ENCODE measurements at regions not wholly inside any gene's neighbourhood (a gene's known extent, or its start where the extent isn't known, plus 50 kb on each side); places are given as distances from the start of the nearest gene placed in this dataset.
"Not testable (repeated sequence)": the region's sequence is repeated elsewhere in the genome, so short reads cannot be mapped to it uniquely, and the experiment has no call there.

DNA sequence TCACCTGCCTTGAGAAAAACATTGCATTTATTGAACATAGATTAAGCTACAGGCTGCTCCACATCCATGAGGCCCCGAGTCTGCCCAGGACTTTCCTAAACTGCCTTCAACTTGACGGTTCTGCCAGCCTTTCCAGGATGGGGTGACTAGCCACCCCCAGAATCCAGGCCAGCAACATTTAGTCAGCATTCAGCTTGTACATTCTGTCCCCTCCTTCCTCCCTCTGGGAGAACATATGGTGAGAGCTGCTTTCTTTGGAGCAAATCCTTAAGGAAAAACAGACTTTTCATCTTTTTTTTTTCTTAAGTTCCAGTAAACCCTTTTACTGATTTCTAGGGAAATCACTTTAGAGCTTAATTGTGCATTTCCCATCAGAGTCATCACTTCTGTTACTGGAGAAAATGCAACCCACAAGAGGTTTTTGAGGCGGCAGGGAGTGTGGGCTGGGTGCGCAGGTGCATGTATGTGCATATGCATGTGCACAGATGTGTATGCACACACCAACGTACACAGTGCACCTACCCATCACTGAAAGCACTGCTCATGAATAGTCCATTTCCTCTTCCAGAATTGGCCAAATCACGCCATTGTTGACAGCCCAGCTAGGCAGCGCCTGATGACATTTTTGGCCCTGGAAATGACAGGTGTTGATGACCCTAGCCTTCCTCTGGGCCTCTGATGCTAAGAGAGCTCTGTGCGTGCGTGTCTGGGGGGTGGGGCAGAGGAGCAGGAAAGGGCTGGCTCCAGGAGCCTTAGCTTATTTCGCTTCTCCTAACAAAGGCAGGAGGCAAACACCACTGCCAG, 145.6 kb downstream of the HSD17B3 start:
- no peak for DNase-seq

DNA sequence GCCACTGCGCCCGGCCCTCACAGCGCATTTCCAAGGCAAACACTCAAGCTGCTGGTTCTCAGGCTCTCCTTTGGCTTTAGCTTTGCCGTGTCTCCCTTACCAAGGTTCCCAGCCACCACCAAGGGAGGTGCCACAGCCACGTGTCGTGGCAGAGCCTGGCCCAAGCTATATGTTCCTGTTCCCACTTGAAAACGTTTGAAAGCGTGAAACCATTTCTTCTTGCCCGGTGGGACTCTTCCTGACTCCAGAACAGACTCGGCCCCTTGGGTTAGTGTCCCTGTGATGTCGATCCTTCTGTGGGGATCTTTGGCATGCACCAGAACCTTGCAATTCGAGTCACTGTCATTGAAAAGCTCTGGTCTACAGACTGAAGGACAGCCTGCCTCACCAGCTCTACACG, 147.9 kb downstream of the HSD17B3 start:
- no peak for DNase-seq

DNA sequence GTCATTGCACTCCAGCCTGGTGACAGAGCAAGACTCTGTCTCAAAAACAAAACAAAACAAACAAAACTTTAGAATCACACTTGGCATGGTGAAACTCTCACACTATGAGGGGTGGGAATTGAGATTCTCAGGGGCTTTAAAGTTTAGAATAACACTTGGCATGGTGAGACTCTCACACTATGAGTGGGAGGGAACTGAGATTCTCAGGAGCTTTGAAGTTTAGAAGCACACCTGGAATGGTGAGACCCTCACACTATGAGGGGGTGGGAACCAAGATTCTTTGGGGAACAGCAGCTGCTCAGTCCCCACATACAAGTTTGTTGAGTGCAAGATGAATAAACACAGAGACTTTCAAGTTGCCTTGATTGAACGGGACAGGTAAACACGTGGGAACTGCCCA, 149.4 kb downstream of the HSD17B3 start:
- DNase-seq, result no peak

DNA sequence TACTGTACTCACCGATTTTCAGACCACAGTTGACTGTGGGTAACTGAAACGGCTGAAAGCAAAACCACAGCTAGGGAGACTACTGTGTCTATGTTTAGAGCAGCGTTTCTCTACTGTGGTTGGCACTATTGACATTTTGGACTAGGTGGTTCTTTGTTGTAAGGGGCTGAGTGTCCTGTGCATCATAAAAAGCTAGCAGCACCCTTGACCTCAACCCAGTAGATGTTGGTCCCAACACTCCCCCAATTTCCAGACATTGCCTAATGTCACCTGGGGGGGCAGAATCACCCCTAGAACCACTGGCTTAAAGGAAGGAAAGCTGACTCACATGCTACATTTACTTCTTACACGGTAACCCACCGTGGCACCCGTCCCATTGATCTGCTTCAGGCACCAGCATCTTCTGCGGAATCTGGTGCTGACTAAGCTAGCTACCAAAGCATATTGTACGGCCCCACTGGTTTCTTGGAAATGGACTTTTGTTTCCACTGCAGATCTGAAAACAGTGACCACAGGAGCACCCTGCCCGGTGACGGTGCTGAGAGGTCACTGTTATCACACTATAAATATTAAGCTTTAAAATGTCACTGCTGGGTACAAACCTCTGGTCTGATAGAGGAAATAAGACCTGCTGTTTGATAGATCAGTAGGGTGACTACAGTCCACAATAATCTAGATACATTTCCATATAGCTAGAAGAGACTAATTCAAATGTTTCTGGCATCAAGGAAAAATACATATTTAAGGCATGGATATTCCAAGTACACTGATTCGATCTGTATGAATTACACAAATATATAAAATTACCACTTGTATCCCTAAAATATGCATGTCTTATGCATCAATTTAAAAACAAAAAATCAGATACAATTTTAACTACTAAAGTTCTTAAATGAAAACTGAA, 151.4 kb downstream of the HSD17B3 start:
- DNase-seq, result no peak

GRCh38 chr9:96149533-96150280, 152.3 kb downstream of the HSD17B3 start:
- no peak for DNase-seq

DNA sequence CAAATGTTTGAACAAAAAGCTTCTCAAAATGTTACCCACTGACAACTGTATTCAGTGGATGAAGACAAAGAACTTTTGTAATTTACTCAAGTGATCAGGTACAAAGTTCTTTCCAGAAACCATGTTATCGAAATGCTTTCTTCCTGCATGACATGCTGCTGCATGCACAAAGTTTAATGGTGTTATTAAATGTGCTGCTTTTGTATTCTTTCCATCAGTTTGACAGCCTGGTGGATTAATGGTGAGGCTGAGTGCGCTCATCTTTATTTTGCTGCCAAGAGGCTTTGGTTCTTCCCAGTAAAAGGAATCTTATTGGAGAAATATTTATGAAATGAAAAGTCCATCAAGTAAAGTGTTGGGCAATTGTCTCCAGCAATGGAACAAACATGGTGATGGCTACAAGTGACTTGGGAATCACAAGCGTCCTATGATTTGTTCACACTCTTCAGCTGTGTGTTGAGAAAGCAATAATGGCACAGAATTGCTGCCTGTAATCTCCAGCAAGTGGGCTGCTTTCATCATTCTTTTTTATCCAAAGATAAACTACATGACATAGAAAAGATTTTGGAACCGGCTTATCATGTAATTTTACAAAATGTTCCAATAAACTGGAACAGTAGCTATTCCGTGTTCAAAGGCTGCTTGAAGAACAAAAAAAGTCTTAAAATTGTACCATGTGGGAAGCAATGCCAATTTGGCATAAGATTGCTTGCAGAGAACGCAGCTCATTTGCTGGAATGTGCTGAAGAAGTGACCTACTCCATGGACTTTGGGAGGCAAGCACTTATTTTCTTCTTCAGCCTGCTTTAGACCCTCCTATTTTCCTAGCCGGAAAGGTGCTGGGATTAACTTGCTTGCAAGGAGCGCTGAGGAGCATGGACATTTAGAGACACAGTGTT, 153.1 kb downstream of the HSD17B3 start:
- DNase-seq, result no peak

- not testable (repeated sequence) for DNase-seq
Measured at GRCh38 chr9:96147029-96147428, 154.9 kb downstream of the HSD17B3 start.

GRCh38 chr9:96141666-96142065, 160.3 kb downstream of the HSD17B3 start:
- no peak for DNase-seq

- no peak for DNase-seq
Measured at GRCh38 chr9:96141128-96141474, 160.9 kb downstream of the HSD17B3 start.

GRCh38 chr9:96140296-96141127, 161.5 kb downstream of the HSD17B3 start:
- DNase-seq, result no peak

DNA sequence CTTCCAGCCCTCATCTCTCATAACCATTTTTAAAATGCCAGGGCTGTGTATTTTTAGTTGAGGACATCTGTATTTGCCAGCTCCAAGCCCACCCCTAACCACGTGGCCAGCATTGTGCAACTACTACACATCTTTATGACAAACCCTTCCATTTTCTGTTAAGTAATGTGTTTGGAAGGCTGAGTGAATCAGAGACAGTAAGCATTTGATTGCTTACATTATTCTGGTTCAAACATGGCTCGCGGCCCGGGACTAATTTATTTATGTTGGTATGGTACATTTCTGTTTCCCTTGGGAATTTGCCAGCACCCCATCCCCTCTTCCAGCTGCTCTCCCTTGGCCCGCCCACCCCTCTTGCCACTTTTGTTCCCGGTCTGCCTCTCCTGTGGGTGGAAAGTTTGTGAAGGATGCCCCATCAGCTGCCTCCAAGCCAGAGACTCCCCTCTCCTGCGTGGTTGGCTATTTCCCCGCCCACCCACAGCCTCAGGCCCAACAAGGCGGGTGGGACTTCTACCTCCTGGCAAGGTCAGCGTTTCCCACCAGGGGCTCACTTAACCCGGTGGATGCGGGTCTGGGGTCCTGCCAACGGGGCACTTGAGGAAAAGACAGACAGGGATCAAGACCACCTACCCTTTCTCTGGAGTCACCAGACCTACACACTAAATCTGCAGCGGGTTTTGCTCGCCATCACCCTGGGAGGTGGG, 162.2 kb downstream of the HSD17B3 start:
- DNase-seq, result no peak

DNA sequence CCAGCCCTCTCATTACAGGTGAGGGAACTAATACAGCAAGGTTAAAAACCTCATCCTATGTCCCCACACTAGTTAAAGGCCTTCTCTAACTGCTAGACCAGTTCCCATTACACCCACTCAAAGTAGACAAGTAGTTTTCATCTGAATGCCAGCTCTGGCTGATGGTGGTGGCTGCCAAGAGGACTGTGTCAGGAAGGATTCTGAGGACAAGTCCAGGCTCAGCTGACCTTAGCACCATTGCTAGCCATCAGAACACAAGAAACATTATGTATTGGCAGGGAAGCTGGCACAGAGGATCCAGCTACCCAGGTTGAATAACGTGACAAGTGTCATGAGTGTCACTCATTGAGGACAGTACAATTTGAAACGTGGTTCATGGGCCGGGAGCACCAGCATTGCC, 163.4 kb downstream of the HSD17B3 start:
- DNase-seq, result no peak

DNA sequence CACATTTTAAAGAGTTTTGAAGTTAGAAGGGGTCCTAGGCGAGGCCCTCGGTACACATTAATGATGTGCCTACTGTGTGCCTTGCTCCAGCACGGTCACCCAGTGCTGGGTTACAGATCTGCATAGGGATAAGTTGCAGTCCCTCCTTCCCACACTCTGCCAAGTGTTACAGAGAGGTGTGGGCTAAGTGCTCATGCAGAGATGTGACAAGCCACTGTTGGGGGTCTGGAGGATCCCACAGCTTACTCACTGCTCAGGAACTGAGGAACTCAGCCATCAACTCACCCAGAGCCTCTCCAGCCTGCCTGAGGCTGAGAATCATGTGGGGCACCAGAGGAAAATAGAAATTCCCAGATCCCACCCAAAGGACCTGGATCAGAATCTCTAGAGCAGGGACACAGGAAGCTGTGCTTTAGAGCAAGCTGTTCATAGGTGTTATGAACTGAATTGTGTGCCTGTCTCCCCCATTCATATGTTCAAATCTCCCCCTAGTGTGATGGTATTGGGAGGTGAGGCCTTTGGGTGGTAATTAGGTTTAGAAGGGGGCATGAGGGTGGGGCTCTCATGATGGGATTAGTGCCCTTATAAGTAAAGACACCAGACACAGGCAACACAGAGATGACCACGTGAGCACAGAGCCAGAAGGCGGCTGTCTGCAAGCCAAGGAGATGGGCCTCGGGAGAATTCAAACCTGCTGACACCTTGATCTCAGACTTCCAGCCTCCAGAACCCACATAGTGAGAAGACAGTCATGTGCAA, 164.1 kb downstream of the HSD17B3 start:
- no peak for DNase-seq

- DNase-seq, result no peak
Measured at GRCh38 chr9:96136992-96137670, 164.8 kb downstream of the HSD17B3 start.

GRCh38 chr9:96135753-96136290, 166.2 kb downstream of the HSD17B3 start:
- DNase-seq, result no peak

DNA sequence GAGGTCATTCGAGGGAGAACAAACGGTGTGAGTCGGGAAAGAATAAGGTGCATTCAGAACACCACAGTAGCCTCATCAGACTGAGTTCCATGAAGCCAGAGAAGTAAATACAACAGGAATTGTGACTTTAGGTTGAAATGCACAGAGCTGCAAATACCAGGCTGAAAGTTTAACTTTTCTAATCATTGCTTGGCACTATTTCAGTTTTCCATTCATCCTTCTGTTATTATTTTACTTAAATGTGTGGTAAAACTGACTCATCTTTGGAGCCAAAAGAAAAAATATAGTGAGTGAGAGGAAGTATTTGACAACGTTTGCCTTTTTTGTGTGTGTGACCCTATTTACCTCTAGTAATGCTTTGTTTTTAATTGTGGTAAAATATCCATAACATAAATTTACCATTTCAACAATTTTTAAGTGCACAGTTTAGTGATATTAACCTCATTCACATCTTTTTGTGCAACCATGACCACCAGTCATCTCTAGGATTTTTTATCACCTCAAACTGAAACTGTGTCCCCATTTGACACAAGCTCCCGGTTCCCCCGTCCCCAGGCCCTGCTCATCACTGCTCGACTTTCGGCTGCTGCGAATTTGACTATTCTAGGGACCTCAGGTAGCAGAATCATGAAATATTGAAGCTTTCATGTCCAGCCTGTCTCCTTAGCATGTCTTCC, 166.8 kb downstream of the HSD17B3 start:
- DNase-seq, result no peak

DNA sequence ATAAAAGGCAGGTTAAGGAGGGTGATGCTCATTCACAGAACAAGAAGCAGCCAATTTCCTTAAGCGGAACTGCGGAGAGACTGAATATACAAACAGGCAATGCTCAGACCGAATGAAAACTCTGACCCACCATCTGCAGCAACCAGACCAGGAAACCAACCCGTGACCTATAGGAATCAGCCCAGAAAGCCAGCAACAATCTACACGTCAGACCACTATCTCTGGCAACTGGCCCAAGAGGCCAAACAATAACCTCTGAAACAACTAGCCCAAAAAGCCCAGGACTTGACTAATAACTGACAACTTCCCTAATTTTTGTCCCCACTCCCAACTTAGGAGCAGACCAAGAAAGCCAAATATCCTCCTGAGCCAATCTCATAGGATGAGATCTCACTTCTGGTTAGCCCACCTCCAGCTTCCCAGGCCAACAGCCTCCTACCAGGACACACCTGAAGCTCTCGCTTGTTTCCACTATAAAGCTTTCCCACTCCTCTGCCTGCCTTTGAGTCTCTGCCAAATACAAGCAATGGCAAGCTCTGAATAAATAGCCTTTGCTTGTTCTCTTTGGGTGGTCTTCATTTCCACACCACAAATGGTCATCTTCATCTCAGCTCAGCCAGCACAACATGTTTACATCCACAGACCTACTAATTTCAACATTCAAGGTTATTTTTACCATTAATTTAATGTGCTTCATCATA, 168.5 kb downstream of the HSD17B3 start:
- DNase-seq, result no peak

DNA sequence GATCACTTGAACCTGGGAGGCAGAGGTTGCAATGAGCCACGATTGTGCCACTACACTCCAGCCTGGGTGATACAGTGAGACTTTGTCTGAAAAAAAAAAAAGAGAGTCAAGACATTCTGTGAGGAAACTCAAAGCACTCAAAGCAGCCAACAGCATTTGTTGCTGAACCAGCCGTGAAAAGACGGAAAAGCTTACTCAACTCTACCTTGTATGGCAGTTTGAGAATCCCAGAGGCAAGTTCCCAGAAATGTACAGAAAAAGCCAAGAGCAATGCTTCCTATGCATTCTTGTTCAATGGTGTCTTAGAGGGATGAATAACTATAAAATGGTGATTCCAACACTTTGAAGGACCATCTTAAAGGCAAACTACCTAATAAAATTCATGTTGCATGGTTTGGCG, 170.2 kb downstream of the HSD17B3 start:
- no peak for DNase-seq
